Left forelimb (tissue), 1 donor: ENCODE measurements at regions not wholly inside any gene's neighbourhood (a gene's known extent, or its start where the extent isn't known, plus 50 kb on each side); places are given as distances from the start of the nearest gene placed in this dataset.

ENCODE experiments used
- DNase-seq: peaks from one replicate; pipeline ENCODE4 v3.0.0-alpha.2; 2018; ENCODE audit warnings: low spot score

DNA sequence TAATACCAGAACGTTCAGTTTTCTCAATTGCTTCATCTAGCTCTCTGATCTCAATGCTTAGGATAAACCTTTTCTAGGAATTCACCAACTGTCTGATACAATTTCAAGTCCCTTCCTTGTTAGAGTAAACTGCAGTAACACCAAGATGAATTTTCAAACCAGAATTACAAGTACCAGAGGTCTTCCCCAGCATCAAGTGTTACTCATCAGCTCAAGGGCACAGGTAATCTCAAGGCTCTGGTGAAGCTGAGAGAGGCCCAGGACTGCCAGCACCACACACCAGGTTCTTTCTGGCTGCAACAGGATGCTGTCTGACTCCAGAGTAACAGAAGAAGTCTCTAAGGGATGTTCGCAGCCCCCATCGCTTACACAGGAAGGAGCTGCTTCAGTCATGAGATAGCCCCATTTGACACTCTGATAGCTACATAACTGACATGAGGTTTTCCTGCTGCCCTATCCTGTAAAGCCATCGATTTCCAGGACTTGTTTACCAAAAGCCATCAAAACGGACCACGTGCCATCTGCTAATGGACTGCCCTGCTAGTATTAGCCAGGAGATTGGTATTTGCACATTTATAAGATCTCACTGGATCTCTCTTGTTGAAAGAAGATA lies 549.4 kb downstream of the UTRN start:
- no peak for DNase-seq

DNA sequence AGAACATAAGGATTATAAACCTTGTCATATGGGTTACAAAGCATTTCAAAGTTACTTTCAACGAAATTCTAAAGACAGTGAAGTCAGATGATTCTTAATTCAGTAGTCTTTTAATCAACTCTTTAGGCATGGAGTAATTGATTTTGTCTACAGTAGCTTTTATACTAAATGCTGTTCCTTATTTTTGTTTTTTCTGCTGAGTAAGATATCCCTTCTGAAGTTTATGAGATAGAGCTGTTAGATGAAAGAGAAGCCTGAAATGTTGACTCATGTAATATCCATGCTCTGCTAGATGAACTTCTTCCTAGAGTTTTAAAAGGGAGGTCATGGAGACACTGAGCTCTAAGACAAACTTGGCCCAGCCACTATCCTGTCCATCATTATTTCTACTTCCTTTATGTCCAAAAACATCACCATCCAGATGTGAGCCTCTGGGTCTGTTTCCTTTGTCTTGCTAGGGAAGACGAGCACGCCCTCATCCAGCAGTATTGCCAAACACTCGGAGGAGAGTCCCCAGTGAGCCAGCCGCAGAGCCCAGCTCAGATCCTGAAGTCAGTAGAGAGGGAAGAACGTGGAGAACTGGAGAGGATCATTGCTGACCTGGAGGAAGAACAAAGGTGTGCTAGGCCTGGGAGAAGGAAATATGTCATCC lies 550.3 kb downstream of the UTRN start:
- no peak for DNase-seq

DNA sequence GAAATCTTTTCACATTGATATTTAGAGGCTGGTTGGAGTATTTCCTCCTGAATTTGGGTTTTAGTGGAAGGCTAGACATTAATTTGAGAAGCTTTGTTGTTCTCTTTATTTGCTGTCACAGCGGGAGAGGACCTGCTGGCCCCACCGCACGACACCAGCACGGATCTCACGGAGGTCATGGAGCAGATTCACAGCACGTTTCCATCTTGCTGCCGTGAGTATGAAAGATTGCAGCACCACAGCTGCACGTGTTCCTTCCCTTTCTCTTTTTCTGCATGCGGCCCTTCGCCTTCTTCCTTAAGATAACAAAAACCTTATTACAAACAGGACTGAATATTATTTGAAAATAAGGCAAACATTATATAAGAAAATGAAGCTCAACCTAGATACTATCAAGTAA lies 555.5 kb downstream of the UTRN start:
- no peak for DNase-seq

GRCh38 chr6:144843701-144844100 lies 558.6 kb downstream of the UTRN start:
- no peak for DNase-seq

- DNase-seq, result no peak
Observed at GRCh38 chr6:144844596-144844995, 559.5 kb downstream of the UTRN start.

- DNase-seq, result no peak
Observed at GRCh38 chr6:144845186-144845585, 560.1 kb downstream of the UTRN start.

DNA sequence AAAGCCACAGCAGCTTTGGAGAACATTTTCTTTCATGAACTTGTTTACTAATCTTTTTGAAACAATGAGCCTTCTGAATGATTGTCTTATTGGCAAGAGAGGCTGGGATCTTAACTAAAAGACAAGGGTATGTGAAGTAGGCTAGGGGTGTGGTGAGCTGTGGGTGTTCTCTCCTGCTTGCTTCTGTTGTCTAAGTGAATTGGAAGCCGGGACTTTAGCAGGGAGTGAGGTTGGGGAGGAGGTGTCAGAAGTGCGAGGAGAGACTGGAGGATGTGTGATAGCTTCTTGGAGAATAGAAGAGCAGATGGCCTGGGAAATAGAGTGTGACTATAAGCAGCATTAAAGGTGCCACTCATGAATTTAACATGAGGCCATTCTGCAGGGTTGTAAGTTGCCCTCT lies 562.8 kb downstream of the UTRN start:
- no peak for DNase-seq

DNA sequence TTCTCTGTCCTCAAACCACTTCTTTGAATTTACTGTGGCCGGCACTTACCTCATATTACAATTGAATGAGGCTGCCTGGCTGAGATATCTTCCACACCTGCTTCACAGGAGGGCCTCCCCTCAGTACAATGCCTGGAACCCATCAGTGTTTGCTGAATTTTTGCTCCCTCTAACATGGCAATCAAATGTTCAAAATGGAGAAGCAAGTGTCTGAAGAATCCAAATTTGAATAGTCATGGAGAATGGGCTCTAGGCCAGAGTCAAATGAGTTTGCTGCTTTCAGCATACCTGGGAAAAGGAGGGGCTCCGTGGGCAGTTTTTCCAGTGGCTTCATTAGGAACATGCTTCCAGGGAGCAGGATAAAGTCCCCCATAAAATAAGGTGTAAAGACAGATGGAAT lies 564.8 kb downstream of the UTRN start:
- no peak for DNase-seq

DNA sequence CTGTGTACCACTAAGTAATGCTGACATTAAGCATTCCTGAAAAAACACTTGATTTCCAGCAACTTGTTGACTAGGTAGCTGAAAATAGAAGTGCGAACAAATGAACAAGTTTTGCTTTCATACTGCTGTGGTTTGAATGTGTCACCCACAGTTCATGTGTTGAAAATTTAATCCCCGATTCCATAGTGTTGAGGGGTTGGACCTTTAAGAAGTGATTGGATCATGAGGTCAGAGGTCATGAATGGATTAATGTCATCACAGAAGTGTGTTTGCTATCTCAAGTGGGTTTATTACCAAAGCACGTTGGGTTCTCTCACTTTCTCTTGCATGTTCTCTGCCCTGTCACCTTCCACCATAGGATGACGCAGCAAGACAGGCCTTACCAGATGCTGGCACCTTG lies 568.5 kb downstream of the UTRN start:
- no peak for DNase-seq

DNA sequence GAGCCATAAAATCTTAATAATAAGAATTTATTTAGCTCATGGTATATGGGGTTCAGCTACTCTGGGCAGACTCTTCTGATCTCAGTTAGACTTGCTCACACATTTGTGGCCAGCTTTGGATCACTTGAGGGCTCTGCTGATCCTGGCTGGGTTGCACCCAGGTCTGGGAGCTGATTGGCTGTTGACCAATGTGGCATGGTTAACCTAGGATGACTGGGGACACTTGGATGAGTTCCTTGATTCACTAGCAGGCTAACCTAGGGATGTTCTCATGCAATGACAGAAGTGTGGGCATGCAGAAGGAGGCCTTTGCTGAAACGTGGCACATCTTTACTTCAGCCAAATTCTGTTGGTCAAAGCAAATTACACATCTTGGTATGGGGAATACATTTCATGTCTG lies 569.5 kb downstream of the UTRN start:
- DNase-seq, result no peak

- no peak for DNase-seq
Observed at GRCh38 chr6:144855375-144855774, 570.2 kb downstream of the UTRN start.

- DNase-seq, result no peak
Observed at GRCh38 chr6:144855812-144856531, 570.8 kb downstream of the UTRN start.

- DNase-seq, result no peak
Observed at GRCh38 chr6:144856622-144857021, 571.5 kb downstream of the UTRN start.

- no peak for DNase-seq
Observed at GRCh38 chr6:144857086-144857485, 572.0 kb downstream of the UTRN start.

- no peak for DNase-seq
Observed at GRCh38 chr6:144862769-144863168, 577.6 kb downstream of the UTRN start.

- no peak for DNase-seq
Observed at GRCh38 chr6:144867761-144868160, 582.6 kb downstream of the UTRN start.

DNA sequence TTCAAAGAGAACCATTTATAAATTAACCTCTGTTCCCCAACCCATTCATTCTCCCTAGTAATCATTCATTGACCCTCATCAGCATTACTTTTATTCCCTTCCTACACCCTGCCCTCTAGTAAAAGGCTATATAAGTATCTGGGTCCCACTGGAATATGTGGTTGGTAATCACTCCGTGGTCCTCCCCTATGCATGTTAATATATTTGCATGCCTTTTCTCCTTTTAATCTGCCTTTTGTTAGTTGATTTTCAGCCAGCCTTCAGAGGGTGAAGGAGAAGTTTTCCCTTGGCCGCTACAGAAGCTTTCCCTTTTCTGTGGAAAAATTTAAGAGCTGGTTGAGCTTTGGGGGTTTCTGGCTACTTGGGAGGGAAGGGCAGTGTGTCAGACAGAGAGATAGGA lies 585.6 kb downstream of the UTRN start:
- no peak for DNase-seq

GRCh38 chr6:144873623-144874378 lies 588.7 kb downstream of the UTRN start:
- no peak for DNase-seq

DNA sequence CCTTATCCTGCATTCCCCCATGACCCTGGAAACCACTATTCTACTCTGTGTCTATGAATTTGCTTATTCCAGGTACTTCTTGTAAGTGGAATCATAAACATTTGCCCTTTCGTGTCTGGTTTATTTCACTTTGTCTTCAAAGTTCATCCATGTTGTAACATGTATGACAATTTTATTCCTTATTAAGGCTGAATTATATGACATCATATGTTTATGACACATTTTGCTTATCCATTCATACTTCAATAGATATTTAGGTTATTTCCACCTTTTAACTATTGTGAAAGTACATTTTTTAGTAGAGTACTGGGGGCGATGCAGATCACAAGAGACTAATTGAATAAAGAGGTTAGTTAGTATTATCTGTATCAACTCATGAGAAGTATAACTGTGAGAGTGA lies 591.6 kb downstream of the UTRN start:
- no peak for DNase-seq

DNA sequence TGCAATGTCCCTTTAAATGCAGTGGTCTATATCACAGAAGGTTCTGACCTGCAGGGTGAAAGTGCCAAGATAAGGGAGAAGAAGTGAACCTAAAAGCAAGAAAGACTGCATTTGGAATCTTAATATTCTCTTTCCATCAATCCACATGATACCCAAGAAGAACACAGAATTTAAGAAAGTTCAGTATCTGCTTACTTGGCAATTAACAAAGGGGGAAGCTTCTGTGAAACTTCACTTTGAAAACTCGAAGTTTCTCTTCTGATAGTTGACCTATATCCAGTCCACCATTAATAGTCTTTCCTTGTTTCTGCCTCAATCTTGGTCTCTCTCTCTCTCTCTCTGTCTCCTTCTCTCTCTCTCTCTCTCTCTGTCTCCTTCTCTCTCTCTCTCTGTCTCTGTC lies 592.0 kb downstream of the UTRN start:
- DNase-seq, result no peak

DNA sequence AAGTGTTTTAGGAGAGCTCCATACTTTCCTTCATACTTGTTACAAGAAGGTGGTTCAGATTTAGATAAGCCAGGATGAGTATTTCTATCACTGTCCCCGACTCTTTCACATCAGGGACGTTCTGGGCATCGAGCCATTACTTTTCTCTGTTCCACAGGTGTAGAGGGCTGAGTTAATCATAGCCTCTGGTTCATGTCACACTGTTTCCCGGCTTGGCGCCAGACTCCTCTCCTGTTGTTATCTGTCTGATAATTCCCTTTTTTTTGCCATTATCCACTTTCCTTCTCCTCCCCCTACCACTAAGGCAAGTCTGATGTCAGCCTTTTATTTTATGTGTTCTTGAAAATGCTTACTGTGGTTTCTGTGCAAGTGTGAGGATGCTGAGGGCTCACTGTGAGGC lies 593.4 kb downstream of the UTRN start:
- no peak for DNase-seq

DNA sequence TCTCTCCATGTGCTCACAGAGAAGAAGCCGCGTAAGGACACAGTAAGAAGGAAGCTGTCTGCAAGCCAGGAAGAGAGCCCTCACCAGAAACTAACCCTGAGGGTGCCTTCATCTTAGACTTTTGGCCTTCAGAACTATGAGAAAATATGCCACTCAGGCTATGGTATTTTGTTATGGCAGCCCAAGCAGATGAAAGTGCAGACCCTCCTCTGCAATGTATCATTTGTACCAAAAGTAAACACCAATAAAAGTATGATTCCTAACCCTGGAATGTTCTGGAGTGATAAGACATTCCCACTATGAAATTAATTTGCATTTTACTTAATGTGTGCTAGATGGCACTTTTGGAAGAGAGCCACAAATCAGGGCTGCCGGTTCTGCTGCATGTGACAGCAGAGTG lies 594.3 kb downstream of the UTRN start:
- DNase-seq, result no peak

GRCh38 chr6:144882425-144882824 lies 597.3 kb downstream of the UTRN start:
- DNase-seq, result no peak
